IPS DF 6.9 (cell line): ENCODE measurements at regions not wholly inside any gene's neighbourhood (a gene's known extent, or its start where the extent isn't known, plus 50 kb on each side); places are given as distances from the start of the nearest gene placed in this dataset.

Source experiments
- DNase-seq: peaks from one replicate; pipeline ENCODE4 v3.0.0-alpha.2; 2013; ENCODE audit warnings: low read depth, low spot score
- H3K27ac ChIP-seq: one replicate; pipeline ENCODE4 v1.5.1; 2013; ENCODE audit warnings: low read length, control low read depth
- H3K27me3 ChIP-seq: 2 replicates; pipeline ENCODE4 v1.6.1; 2013; ENCODE audit warnings: mild to moderate bottlenecking, low read length; ENCODE audit not compliant: control insufficient read depth, insufficient read depth
- H3K36me3 ChIP-seq: 2 replicates; pipeline ENCODE4 v1.6.1; 2013; ENCODE audit warnings: low read length; ENCODE audit not compliant: control insufficient read depth, insufficient read depth
- H3K4me1 ChIP-seq: 2 replicates; pipeline ENCODE4 v1.6.1; 2013; ENCODE audit warnings: low read length; ENCODE audit not compliant: control insufficient read depth, insufficient read depth
- H3K4me3 ChIP-seq: 2 replicates; pipeline ENCODE4 v1.5.1; 2013; ENCODE audit warnings: mild to moderate bottlenecking, low read length
- H3K9me3 ChIP-seq: 2 replicates; pipeline ENCODE4 v1.6.1; 2013; ENCODE audit warnings: low read length, inconsistent platforms; ENCODE audit not compliant: control insufficient read depth, insufficient read depth
- WGBS: extraction: QIAGEN DNeasy Blood & Tissue Kit; methylation state at CpG from one replicate; pipeline ENCODE4 v1.1.7; 2013; ENCODE audit warnings: mixed read lengths, missing lambda C conversion rate; ENCODE audit not compliant: insufficient read length, insufficient coverage; 5-methylcytosine and 5-hydroxymethylcytosine counted together

DNA sequence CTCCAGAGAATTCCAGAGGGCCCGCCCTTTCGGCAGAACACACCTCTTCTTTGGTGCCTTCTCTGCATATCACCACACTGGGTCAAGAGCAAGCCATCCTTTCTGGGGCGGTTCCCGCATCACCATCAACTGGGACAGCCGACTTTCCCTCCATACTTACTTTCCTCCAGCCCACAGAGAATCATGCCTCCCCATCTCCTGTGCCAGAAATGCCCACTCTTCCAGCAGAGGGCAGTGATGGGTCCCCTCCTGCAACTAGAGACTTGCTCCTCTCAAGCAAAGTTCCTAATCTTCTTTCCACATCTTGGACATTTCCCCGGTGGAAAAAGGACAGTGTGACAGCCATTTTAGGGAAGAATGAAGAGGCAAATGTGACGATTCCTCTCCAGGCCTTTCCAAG, 157.7 kb downstream of the C11orf91 start:
- Histone ChIP-seq H3K36me3 (no peaks in the 10 kb centered on the region), H3K4me1 (no peaks in the 10 kb centered on the region), H3K4me3 (no peak overlapping the region), H3K27me3 (no peaks in the 10 kb centered on the region), H3K9me3 (no peaks in the 10 kb centered on the region), H3K27ac (no peak overlapping the region)
- peak; percentile 47 for DNase-seq
- no CpG with 5 or more reads among the region's 7 CpGs for whole genome bisulfite sequencing

GRCh38 chr11:33540946-33541915, 159.4 kb downstream of the C11orf91 start:
- Histone ChIP-seq H3K36me3 (no peaks in the 10 kb centered on the region), H3K9me3 (no peaks in the 10 kb centered on the region), H3K27ac (no peak overlapping the region), H3K27me3 (no peaks in the 10 kb centered on the region), H3K4me1 (no peaks in the 10 kb centered on the region), H3K4me3 (no peak overlapping the region)
- no CpG with 5 or more reads among the region's 11 CpGs for WGBS
- no peak for DNase-seq

- Histone ChIP-seq H3K36me3 (no peaks in the 10 kb centered on the region), H3K27ac (no peak overlapping the region), H3K27me3 (no peaks in the 10 kb centered on the region), H3K4me1 (no peaks in the 10 kb centered on the region), H3K9me3 (no peaks in the 10 kb centered on the region), H3K4me3 (no peak overlapping the region)
- DNase-seq, result no peak
These were observed 160.2 kb downstream of the C11orf91 start for GRCh38 chr11:33540427-33540826.

DNA sequence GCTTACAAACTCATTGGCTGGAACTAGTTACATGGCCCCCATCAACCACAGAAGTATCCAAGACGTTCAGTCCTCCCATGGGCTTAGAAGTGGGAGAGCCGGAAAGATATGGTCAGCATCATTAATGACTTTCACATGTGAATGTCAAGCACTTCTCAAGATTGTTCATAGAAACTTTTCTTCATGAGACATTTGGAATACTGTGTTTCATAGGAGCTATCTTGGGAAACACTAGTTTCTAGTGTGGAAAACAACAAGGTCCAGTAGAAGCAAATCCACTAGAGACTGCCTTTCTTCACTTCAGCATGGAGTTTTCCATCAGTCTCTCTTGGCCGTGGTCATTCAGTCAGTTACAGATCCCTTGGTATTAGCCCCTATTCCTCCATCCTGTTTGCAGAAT, 160.9 kb downstream of the C11orf91 start:
- Histone ChIP-seq H3K4me1 (no peaks in the 10 kb centered on the region), H3K27ac (no peak overlapping the region), H3K9me3 (no peaks in the 10 kb centered on the region), H3K4me3 (no peak overlapping the region), H3K27me3 (no peaks in the 10 kb centered on the region), H3K36me3 (no peaks in the 10 kb centered on the region)
- no CpG with 5 or more reads among the region's 3 CpGs for WGBS
- no peak for DNase-seq

DNA sequence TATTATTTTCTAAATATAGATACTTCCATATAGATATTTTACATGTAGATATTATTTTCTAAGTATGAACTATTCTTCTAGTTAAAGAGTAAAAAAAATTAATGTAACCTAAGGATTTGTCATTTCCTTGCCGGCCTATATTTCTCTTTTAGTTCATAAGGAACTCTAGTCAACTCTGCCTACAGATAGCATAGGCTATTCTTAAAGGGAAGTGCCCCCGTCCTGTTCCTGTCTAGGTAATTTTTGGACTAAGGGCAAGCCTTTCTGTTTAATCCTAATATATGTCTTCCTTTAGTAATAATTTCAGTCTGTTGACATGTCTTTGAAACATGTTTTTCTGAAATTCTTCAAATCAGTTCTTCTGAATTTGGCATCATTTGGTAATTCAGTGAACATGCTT, 161.9 kb downstream of the C11orf91 start:
- Histone ChIP-seq H3K36me3 (no peaks in the 10 kb centered on the region), H3K27ac (no peak overlapping the region), H3K9me3 (no peaks in the 10 kb centered on the region), H3K27me3 (no peaks in the 10 kb centered on the region), H3K4me3 (no peak overlapping the region), H3K4me1 (no peaks in the 10 kb centered on the region)
- DNase-seq, result no peak
- WGBS, result no CpG with 5 or more reads among the region's 2 CpGs

DNA sequence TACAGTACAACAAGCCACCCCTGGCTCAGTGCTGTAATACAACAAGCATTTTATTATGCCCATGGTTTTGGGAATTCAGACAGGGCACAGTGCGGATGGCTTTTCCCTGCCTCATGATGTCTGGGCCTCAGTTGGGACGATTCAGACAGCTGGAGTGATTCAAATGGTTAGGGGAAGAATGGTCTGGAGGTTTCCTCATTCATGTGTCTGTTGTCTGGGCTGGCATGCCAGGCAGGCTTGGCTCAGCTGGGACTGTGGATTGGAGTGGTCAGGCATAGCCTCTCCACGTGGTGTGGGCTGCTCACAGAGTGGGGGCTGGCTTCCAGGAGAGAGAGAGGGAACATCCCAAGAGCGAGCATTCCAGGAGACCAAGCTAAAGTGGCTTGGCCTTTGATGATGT, 164.4 kb downstream of the C11orf91 start:
- no CpG with 5 or more reads among the region's 4 CpGs for WGBS
- no peak overlapping the region for H3K27ac ChIP-seq
- no peak for DNase-seq
- H3K36me3 ChIP-seq, result no peaks in the 10 kb centered on the region
- H3K4me3 ChIP-seq, result no peak overlapping the region
- no peaks in the 10 kb centered on the region for H3K9me3 ChIP-seq
- no peaks in the 10 kb centered on the region for H3K27me3 ChIP-seq
- no peaks in the 10 kb centered on the region for H3K4me1 ChIP-seq

GRCh38 chr11:33534575-33534974, 166.1 kb downstream of the C11orf91 start:
- no peak overlapping the region for H3K27ac ChIP-seq
- H3K9me3 ChIP-seq, result no peaks in the 10 kb centered on the region
- DNase-seq, result no peak
- no CpG with 5 or more reads among the region's 1 CpG for WGBS
- no peaks in the 10 kb centered on the region for H3K27me3 ChIP-seq
- no peaks in the 10 kb centered on the region for H3K36me3 ChIP-seq
- H3K4me3 ChIP-seq, result no peak overlapping the region
- no peaks in the 10 kb centered on the region for H3K4me1 ChIP-seq

DNA sequence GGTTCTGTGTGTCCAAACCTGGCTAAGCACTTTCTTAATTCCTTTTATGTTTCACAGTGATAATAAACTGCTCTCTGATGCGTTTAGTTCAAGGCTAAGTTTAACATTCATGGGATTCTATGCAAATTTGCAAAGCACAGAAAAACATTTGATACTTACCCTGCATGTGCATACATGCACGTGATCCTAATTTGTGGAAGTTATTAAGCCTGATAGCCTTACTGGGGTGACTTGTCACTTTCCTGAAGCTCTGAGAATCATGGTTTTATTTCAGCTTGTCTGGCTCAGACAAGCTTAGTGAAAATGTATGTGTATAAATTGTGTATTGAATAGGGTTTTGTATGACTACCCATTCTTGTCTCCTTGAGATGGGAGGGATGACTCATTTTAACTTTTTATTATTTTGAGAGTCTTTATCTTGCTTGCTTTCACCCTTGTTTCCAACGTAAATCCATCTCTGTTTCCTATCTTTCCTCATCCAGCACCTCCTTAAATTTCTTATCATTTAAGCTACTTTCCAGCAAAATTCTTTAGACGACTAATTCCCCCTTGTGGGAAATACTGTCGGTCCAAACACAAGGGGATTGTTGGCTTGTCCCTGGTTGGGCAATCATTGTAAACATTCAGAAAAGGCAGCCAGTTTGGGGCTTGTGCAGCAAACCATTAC, 167.1 kb downstream of the C11orf91 start:
- no peaks in the 10 kb centered on the region for H3K9me3 ChIP-seq
- no peaks in the 10 kb centered on the region for H3K4me1 ChIP-seq
- no peak for DNase-seq
- WGBS, result no CpG with 5 or more reads among the region's 5 CpGs
- no peaks in the 10 kb centered on the region for H3K27me3 ChIP-seq
- no peak overlapping the region for H3K4me3 ChIP-seq
- no peak overlapping the region for H3K27ac ChIP-seq
- no peaks in the 10 kb centered on the region for H3K36me3 ChIP-seq

DNA sequence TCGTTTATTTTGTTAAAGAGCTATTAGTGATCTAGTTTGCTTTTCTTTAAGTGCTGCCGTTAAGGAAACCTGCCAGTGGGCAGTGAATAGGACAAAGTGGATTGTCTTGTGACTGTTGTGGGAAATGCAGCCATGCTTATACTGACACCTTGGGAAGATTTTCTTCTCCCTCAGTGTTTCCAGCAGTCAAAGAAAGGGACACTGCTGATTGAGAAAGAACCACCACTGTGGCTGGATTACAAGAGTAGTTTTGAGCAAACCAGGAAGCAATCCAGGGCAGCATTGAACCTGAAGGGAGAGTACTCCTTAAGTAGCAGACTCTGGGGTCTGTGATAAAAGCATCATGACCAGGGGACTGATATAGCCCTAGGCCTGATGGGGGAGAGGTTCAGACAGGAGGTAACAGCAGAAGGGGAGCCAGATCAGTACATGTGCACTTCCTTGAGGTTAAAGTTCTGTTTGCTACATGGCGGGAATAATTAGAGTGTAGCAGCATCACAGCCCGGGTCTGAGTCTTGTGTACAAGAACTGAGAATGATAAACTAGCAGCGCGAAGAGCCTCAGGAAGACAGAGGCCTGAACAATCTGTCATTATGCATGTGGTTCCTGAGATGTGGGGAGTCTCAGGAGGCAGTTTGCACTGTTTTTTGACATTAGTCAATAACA, 167.8 kb downstream of the C11orf91 start:
- no peak for DNase-seq
- Histone ChIP-seq H3K4me3 (no peak overlapping the region), H3K36me3 (no peaks in the 10 kb centered on the region), H3K27ac (no peak overlapping the region), H3K9me3 (no peaks in the 10 kb centered on the region), H3K27me3 (no peaks in the 10 kb centered on the region), H3K4me1 (no peaks in the 10 kb centered on the region)
- WGBS, result no CpG with 5 or more reads among the region's 6 CpGs

DNA sequence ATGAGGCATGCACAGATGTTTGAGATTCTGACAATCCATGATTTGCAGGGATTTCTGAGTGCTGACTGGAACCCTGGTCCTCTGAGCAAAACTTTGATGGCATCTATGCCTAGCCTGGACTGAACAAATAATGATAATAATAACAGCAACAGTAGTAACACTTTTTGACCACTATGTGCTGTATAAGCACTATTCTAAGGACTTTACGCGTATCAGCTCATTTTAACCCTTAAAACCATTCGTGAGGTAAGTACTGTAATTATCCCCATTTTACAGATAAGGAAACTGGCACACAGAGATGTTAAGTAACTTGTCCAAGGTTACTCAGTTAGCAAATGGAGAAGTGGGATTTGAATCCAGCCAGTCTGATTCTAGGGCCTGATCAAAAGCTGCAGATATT, 168.4 kb downstream of the C11orf91 start:
- H3K27ac ChIP-seq, result no peak overlapping the region
- no peaks in the 10 kb centered on the region for H3K9me3 ChIP-seq
- no peaks in the 10 kb centered on the region for H3K4me1 ChIP-seq
- WGBS, result no CpG with 5 or more reads among the region's 3 CpGs
- no peaks in the 10 kb centered on the region for H3K27me3 ChIP-seq
- H3K36me3 ChIP-seq, result no peaks in the 10 kb centered on the region
- DNase-seq, result no peak
- no peak overlapping the region for H3K4me3 ChIP-seq
